IMR-90 (cell line): ENCODE measurements at regions not wholly inside any gene's neighbourhood (a gene's known extent, or its start where the extent isn't known, plus 50 kb on each side); places are given as distances from the start of the nearest gene placed in this dataset.

Source experiments
- ATAC-seq: fragments of 200-7000 bp; cut with Tn5 transposase; 2 replicates; pipeline ENCODE4 v1.9.1; 2020; ENCODE audit warnings: low read depth, mild to moderate bottlenecking, moderate library complexity
- BruUV-seq: library from RNA; stranded (reverse); fragments of 400-500 nt; replicated peaks from 2 replicates; lab custom pipeline; 2021; lab: Mats Ljungman, UMichigan
- CTCF ChIA-PET: fragments of 300-600 bp; formaldehyde crosslinking; extraction: SDS; loops from one replicate; lab custom pipeline; 2021; ENCODE audit warnings: antibody characterized with exemption; lab: Yijun Ruan, JAX
- POLR2A ChIA-PET: fragments of 300-600 bp; sonication (Branson Sonifier 250); formaldehyde crosslinking; loops from one replicate; lab custom pipeline; 2022; ENCODE audit warnings: antibody characterized with exemption; ENCODE audit not compliant: unreplicated experiment; lab: Charles Lee
- DNase-seq: peaks from one replicate; pipeline ENCODE4 v3.0.0; 2013
- H2AFZ ChIP-seq: replicated peaks from 2 replicates; pipeline ENCODE3; 2013; ENCODE audit warnings: low read length, mild to moderate bottlenecking; ENCODE audit not compliant: poor library complexity
- H2AK5ac ChIP-seq: 2 replicates; pipeline ENCODE4 v1.6.1; 2013; ENCODE audit warnings: low read depth, low read length, inconsistent platforms
- H2AK9ac ChIP-seq: replicated peaks from 2 replicates; pipeline ENCODE3; 2013; ENCODE audit warnings: mild to moderate bottlenecking, low read depth, low read length, moderate library complexity; ENCODE audit not compliant: poor library complexity
- H2BK120ac ChIP-seq: 2 replicates; pipeline ENCODE4 v1.6.1; 2013; ENCODE audit warnings: low read depth, low read length, inconsistent platforms
- H2BK15ac ChIP-seq: 3 replicates; pipeline ENCODE4 v1.6.1; 2013; ENCODE audit warnings: low read depth, low read length, inconsistent platforms
- H2BK20ac ChIP-seq: 2 replicates; pipeline ENCODE4 v1.6.1; 2013; ENCODE audit warnings: low read depth, mild to moderate bottlenecking, inconsistent platforms, low read length, moderate library complexity
- H2BK5ac ChIP-seq: 2 replicates; pipeline ENCODE4 v1.6.1; 2013; ENCODE audit warnings: mild to moderate bottlenecking, low read depth, low read length, inconsistent platforms; ENCODE audit not compliant: poor library complexity, severe bottlenecking
- H3K14ac ChIP-seq: replicated peaks from 2 replicates; pipeline ENCODE4 v1.6.1; 2013; ENCODE audit warnings: low read depth, low read length, inconsistent platforms
- H3K18ac ChIP-seq: 2 replicates; pipeline ENCODE4 v1.6.1; 2013; ENCODE audit warnings: low read depth, low read length, control low read depth
- H3K23ac ChIP-seq: 2 replicates; pipeline ENCODE4 v1.6.1; 2013; ENCODE audit warnings: low read depth, low read length, inconsistent platforms
- H3K27ac ChIP-seq: 2 replicates; pipeline ENCODE4 v1.5.1; 2013; ENCODE audit warnings: mild to moderate bottlenecking, control low read depth, low read length; ENCODE audit not compliant: insufficient read depth
- H3K27me3 ChIP-seq: 2 replicates; pipeline ENCODE4 v1.6.1; 2013; ENCODE audit warnings: low read length; ENCODE audit not compliant: control insufficient read depth, insufficient read depth
- H3K36me3 ChIP-seq: 2 replicates; pipeline ENCODE4 v1.6.1; 2013; ENCODE audit warnings: low read length, mixed read lengths; ENCODE audit not compliant: control insufficient read depth, insufficient read depth
- H3K4ac ChIP-seq: 2 replicates; pipeline ENCODE4 v1.6.1; 2013; ENCODE audit warnings: low read depth, low read length, inconsistent platforms
- H3K4me1 ChIP-seq: 2 replicates; pipeline ENCODE4 v1.6.1; 2013; ENCODE audit warnings: low read length, mixed read lengths; ENCODE audit not compliant: control insufficient read depth, insufficient read depth
- H3K4me2 ChIP-seq: 2 replicates; pipeline ENCODE4 v1.6.1; 2013; ENCODE audit warnings: low read depth, mild to moderate bottlenecking, control low read depth, low read length, moderate library complexity
- H3K4me3 ChIP-seq: 2 replicates; pipeline ENCODE4 v1.5.1; 2013; ENCODE audit warnings: low read depth, mild to moderate bottlenecking, control low read depth, low read length, moderate library complexity; ENCODE audit not compliant: insufficient read depth
- H3K56ac ChIP-seq: 2 replicates; pipeline ENCODE4 v1.6.1; 2013; ENCODE audit warnings: low read length, inconsistent platforms; ENCODE audit not compliant: insufficient read depth; ENCODE audit errors: extremely low read depth
- H3K79me1 ChIP-seq, 2 experiments: 2 replicates each; pipeline ENCODE4 v1.6.1; 2013; ENCODE audit warnings: low read length in 2 of 2, inconsistent platforms in 1 of 2, low read depth in 1 of 2
- H3K9ac ChIP-seq: 2 replicates; pipeline ENCODE4 v1.6.1; 2013; ENCODE audit warnings: low read depth, low read length, control low read depth
- H3K9me1 ChIP-seq: 2 replicates; pipeline ENCODE4 v1.6.1; 2013; ENCODE audit warnings: low read length, inconsistent platforms; ENCODE audit not compliant: insufficient read depth
- H3K9me3 ChIP-seq: 2 replicates; pipeline ENCODE4 v1.6.1; 2013; ENCODE audit warnings: low read length; ENCODE audit not compliant: control insufficient read depth, insufficient read depth
- H4K20me1 ChIP-seq: 2 replicates; pipeline ENCODE4 v1.6.1; 2013; ENCODE audit warnings: low read length, inconsistent platforms; ENCODE audit not compliant: insufficient read depth
- H4K5ac ChIP-seq: 2 replicates; pipeline ENCODE4 v1.6.1; 2013; ENCODE audit warnings: mild to moderate bottlenecking, low read depth, low read length, control low read depth
- H4K8ac ChIP-seq, 2 experiments: 2 replicates each; pipeline ENCODE4 v1.6.1; 2013; ENCODE audit warnings: low read depth in 2 of 2, low read length in 2 of 2, control low read depth in 1 of 2, inconsistent platforms in 1 of 2
- H4K91ac ChIP-seq: 2 replicates; pipeline ENCODE4 v1.6.1; 2013; ENCODE audit warnings: low read depth, low read length, inconsistent platforms; ENCODE audit not compliant: insufficient read depth
- BHLHE40 ChIP-seq: fragments of 150-350 bp; IDR thresholded peaks from 2 replicates; pipeline ENCODE4 v1.6.1; 2016; ENCODE audit warnings: mild to moderate bottlenecking, low read depth, low read length
- ELK1 ChIP-seq: fragments of 150-350 bp; IDR thresholded peaks from 2 replicates; pipeline ENCODE4 v1.6.1; 2016; ENCODE audit warnings: low read depth, mild to moderate bottlenecking, low read length, moderate library complexity, borderline replicate concordance
- MAFK ChIP-seq: IDR thresholded peaks from 2 replicates; pipeline ENCODE4 v1.6.1; 2012; ENCODE audit warnings: low read depth, low read length, improper control_type of control experiment
- MAZ ChIP-seq: IDR thresholded peaks from 2 replicates; pipeline ENCODE4 v1.6.1; 2012; ENCODE audit warnings: low read depth, mild to moderate bottlenecking, low read length, improper control_type of control experiment, moderate library complexity, borderline replicate concordance
- RCOR1 ChIP-seq: IDR thresholded peaks from 2 replicates; pipeline ENCODE4 v1.6.1; 2012; ENCODE audit warnings: mild to moderate bottlenecking, low read length, improper control_type of control experiment; ENCODE audit not compliant: insufficient replicate concordance
- dilution Hi-C: fragments of 300-500 bp; cut with HindIII; formaldehyde crosslinking; loops from one replicate; pipeline ENCODE4 v1.14.3; 2018; ENCODE audit warnings: low sequenced_read_pairs; ENCODE audit not compliant: unreplicated experiment
- in situ Hi-C: fragments of 300-500 bp; cut with MboI; formaldehyde crosslinking; loops from 3 replicates; pipeline ENCODE4 v1.14.3; 2019; ENCODE audit warnings: low sequenced_read_pairs, inconsistent platforms, mixed read lengths
- intact Hi-C: fragments of 100-400 bp; cut with micrococcal nuclease; formaldehyde crosslinking; loops from 2 replicates; pipeline ENCODE4 v1.10.0; 2022

- Histone ChIP-seq H3K27me3 (no peaks in the 10 kb centered on the region), H3K27ac (no peak overlapping the region), H3K23ac (no peak overlapping the region), H4K20me1 (no peaks in the 10 kb centered on the region), H3K79me1 (no peaks in the 10 kb centered on the region), H2BK5ac (no peak overlapping the region), H3K9me1 (no peaks in the 10 kb centered on the region), H2AFZ (no peak overlapping the region), H3K36me3 (no peaks in the 10 kb centered on the region), H3K4ac (no peak overlapping the region), H3K18ac (no peak overlapping the region), H4K8ac (no peak overlapping the region), H2AK5ac (no peak overlapping the region), H2AK9ac (no peak overlapping the region), H3K14ac (no peak overlapping the region), H3K4me3 (no peak overlapping the region), H3K9ac (no peak overlapping the region), H2BK120ac (no peak overlapping the region), H2BK20ac (no peak overlapping the region), H3K4me2 (no peak overlapping the region), H3K4me1 (no peaks in the 10 kb centered on the region), H2BK15ac (no peak overlapping the region), H3K9me3 (no peaks in the 10 kb centered on the region), H3K56ac (no peak overlapping the region), H4K5ac (no peak overlapping the region), H4K91ac (no peak overlapping the region)
- POLR2A ChIA-PET, result no interaction called here
- ATAC-seq (no peak), DNase-seq (no peak)
- intact Hi-C loops, result no loop called here
- BruUV-seq, result no TSS peak
- in situ Hi-C loops, result no loop called here
- dilution Hi-C loops, result no loop called here
- TF ChIP-seq MAZ, result no peak
- no peak for TF ChIP-seq ELK1
- TF ChIP-seq BHLHE40, result no peak
- TF ChIP-seq RCOR1, result no peak
- TF ChIP-seq MAFK, result no peak
- CTCF ChIA-PET, result interaction anchor here (1.1 kb wide), 1 partner anchor 17 kb away, joined by 3 read pairs; no protein-coding TSS in a partner anchor
These were observed 50.6 kb upstream of the LOC128125822 start for GRCh38 chr6:63521475-63522210.
